ENCODE measurements at regions not wholly inside any gene's neighbourhood (a gene's known extent, or its start where the extent isn't known, plus 50 kb on each side); places are given as distances from the start of the nearest gene placed in this dataset.

- H3K4me3 ChIP-seq (ENCODE audit: low read depth in 2 of 2, low read length in 2 of 2): no peak overlapping the region
- no peaks in the 10 kb centered on the region for H3K27me3 ChIP-seq (ENCODE audit: control insufficient read depth, insufficient read depth, low read length)
- H3K9me3 ChIP-seq (ENCODE audit: control insufficient read depth, insufficient read depth, low read depth, low read length): no peaks in the 10 kb centered on the region; the same call in 1 of the 2 replicates
- intact Hi-C loops (cut with micrococcal nuclease; ENCODE audit: unreplicated experiment) (loop anchor here (2.0 kb wide), 1 partner anchor 60 kb away; no protein-coding TSS in a partner anchor), in situ Hi-C loops (cut with HindIII; ENCODE audit: low pct_unique_long_range_greater_than_20kb, low sequenced_read_pairs) (no loop called here)
- TF ChIP-seq SIN3A (IDR thresholded peaks at IDR 0.05; ENCODE audit: borderline replicate concordance, insufficient read depth, low read depth, low read length): no peak
- no peak for TF ChIP-seq REST (IDR thresholded peaks at IDR 0.05; ENCODE audit: insufficient read depth in 1 of 2, low read depth in 2 of 2, low read length in 1 of 2)
- no peak for TF ChIP-seq POLR2AphosphoS5 (IDR thresholded peaks at IDR 0.05; ENCODE audit: low read depth, low read length)
- TF ChIP-seq CTCF (IDR thresholded peaks at IDR 0.05): no peak
- no peak for TF ChIP-seq TCF7L2 (IDR thresholded peaks at IDR 0.05; ENCODE audit: low read depth, low read length)
- no peak for DNase-seq (ENCODE audit: low read depth, low spot score)
- no peaks in the 10 kb centered on the region for H3K4me1 ChIP-seq (ENCODE audit: control insufficient read depth, insufficient read depth, low read length)
- no peaks in the 10 kb centered on the region for H3K36me3 ChIP-seq (ENCODE audit: control insufficient read depth, insufficient read depth, low read length)
- POLR2A ChIA-PET: no interaction called here
- CTCF ChIA-PET: no interaction called here
- no peak overlapping the region for H3K27ac ChIP-seq (ENCODE audit: low read length)
- BruUV-seq (replicated peaks): no TSS peak
- ATAC-seq: no peak
Measured at GRCh38 chr13:75038393-75039113, 443.4 kb downstream of the TBC1D4 start.

- no peak for TF ChIP-seq CTCF (IDR thresholded peaks at IDR 0.05)
- TF ChIP-seq TCF7L2 (IDR thresholded peaks at IDR 0.05; ENCODE audit: low read depth, low read length): no peak
- DNase-seq (ENCODE audit: low read depth, low spot score): no peak
- CTCF ChIA-PET: no interaction called here
- Histone ChIP-seq H3K36me3 (ENCODE audit: control insufficient read depth, insufficient read depth, low read length) (no peaks in the 10 kb centered on the region), H3K4me3 (ENCODE audit: low read depth in 2 of 2, low read length in 2 of 2) (no peak overlapping the region), H3K4me1 (ENCODE audit: control insufficient read depth, insufficient read depth, low read length) (no peaks in the 10 kb centered on the region), H3K27ac (ENCODE audit: low read length) (no peak overlapping the region), H3K9me3 (ENCODE audit: control insufficient read depth, insufficient read depth, low read depth, low read length) (no peaks in the 10 kb centered on the region), H3K27me3 (ENCODE audit: control insufficient read depth, insufficient read depth, low read length) (no peaks in the 10 kb centered on the region)
- intact Hi-C loops (cut with micrococcal nuclease; ENCODE audit: unreplicated experiment) (no loop called here), in situ Hi-C loops (cut with HindIII; ENCODE audit: low pct_unique_long_range_greater_than_20kb, low sequenced_read_pairs) (no loop called here)
- no TSS peak for BruUV-seq (replicated peaks)
- ATAC-seq: no peak
- POLR2A ChIA-PET: no interaction called here
Measured at GRCh38 chr13:75025956-75026355, 456.0 kb downstream of the TBC1D4 start.

All from Panc1 (cell line).